Activated naive CD4-positive, alpha-beta T cell treated with anti-CD3 and anti-CD28 coated beads, Interleukin-2, amount 50 U/mL, for 16 hours (primary cell): ENCODE measurements at regions not wholly inside any gene's neighbourhood (a gene's known extent, or its start where the extent isn't known, plus 50 kb on each side); places are given as distances from the start of the nearest gene placed in this dataset.
"Not testable (repeated sequence)": the region's sequence is repeated elsewhere in the genome, so short reads cannot be mapped to it uniquely, and the experiment has no call there.

Experiments
- DNase-seq: peaks from one replicate; pipeline ENCODE4 v3.0.0-alpha.2; 2020

GRCh38 chr1:43039228-43040055 is 80.8 kb upstream of the SLC2A1 start:
- DNase-seq: no peak

GRCh38 chr1:43038232-43038935 is 79.7 kb upstream of the SLC2A1 start:
- DNase-seq: no peak

DNA sequence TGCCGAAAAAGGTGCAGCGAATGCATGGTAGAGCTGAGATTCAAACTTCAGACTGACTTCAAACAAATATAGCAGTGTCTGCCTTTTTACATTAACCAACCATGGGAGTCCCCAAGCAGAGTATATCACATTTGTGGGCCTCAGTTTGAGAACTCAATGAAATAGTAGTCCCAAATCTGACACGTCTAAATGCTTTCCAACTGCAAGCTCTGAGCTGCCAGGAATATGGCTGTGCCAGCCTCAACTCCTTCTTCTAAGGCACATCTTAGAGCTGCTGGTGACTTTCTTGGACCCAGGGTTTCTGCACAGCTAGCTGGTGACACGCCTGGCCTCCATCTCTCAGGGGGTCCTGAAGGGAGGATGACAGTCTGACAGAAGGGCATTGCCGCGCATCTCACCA is 78.8 kb upstream of the SLC2A1 start:
- no peak for DNase-seq

DNA sequence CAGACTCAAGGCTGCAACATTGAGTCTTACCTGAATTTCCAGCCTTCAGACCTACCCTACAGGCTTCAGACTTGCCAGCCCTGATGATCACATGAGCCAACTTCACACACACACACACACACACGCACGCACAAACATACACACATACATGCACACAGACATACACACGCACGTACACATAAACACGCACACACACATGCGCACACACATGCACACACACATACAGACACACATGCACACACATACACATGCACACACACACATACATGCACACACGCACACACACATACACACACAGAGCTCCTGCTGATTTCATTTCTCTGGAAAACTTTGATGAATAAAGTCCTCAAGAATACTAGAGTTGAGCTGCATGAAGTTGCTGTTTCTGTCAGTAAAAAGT is 78.3 kb upstream of the SLC2A1 start:
- DNase-seq: no peak

DNA sequence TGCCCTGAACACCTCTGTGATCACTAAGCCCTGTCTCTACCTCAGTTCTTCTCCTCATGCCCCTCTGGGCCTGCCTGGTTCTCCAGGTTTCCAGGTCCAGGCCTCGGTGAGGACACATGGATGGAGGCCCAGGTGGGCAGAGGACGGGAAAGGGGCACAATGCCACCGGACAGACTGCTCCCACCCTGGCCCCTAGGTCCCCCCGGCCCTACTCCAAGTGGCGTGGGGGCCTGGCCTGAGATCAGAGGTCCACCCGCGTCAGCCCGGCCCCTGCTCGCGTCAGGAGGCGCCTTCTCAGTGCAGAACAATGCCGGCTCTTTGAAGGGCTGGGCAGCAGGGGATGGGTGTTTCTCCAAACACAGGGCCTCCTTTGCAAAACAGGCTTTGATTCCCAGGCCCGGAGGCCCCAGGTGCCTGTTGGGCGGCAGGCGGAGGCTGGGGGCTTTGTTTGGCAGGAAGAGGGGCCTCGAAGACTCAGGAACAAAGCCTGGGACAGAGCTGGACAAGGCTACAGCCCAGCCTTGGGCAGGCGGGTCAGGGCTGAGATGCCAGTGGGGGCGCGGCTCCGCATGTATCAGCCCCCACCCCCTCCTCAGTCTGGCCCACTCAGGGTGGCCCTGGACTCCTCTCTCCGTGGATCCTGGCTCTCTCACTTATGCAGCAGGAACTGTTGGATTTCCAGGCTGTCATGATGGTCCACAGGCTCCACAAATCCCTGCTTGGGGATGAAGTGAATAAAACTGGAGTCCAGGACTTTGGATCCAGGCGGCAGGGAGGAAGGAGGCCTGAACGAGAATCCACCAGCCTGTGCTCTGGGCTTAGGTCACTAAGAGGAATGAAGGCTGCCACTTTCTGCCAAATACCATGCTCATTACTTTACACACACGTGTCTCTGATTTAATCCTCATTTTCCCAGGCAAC is 77.4 kb upstream of the SLC2A1 start:
- DNase-seq: no peak

GRCh38 chr1:43034778-43035177 is 76.1 kb upstream of the SLC2A1 start:
- DNase-seq: no peak

GRCh38 chr1:43034195-43034658 is 75.6 kb upstream of the SLC2A1 start:
- no peak for DNase-seq

- DNase-seq: no peak
Observed at GRCh38 chr1:43031316-43032203, 72.9 kb upstream of the SLC2A1 start.

- no peak for DNase-seq
Observed at GRCh38 chr1:43024905-43025304, 66.2 kb upstream of the SLC2A1 start.

GRCh38 chr1:43021547-43022474 is 63.1 kb upstream of the SLC2A1 start:
- DNase-seq: no peak

- no peak for DNase-seq
Observed at GRCh38 chr1:43019226-43019625, 60.6 kb upstream of the SLC2A1 start.

DNA sequence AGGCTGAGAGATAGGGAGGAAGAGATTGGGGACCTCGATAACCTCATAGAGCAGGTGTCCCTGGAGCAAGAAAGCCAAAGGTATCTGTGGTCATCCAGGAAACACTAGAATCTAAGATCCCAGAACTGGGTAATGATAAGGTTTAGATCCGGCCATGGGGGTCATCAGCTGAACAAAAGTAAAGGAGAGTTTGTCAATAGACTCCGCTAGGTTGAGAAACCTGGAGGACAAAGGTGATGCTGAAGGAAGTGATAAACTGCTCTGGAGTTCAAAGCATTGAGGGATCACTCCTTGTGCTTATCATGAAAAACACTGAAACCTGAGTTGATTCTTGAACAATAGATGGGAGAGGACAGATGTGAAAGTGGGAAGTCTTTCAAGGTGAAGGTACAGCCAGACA is 59.5 kb upstream of the SLC2A1 start:
- DNase-seq: no peak

DNA sequence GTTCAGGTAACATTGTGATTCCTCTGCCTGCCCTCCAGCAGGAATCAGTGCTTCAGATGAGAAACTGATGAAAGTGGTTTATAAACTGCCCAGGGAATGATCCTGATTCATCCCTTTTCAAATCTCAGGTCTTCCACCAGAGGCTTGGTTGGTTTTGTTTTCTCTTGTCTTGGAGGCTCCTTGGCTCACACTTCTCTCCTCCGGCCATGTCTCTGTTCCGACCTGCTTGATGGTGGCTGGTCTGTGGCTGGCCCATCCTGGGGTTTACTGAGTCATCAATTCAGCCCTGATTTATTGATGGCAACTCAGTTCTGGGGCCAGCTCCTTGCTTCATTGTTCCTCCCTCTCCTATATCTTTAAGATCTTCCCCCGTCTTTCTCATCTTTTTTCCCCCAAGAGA is 56.6 kb upstream of the SLC2A1 start:
- DNase-seq: no peak

GRCh38 chr1:43014579-43014978 is 55.9 kb upstream of the SLC2A1 start:
- not testable (repeated sequence) for DNase-seq

DNA sequence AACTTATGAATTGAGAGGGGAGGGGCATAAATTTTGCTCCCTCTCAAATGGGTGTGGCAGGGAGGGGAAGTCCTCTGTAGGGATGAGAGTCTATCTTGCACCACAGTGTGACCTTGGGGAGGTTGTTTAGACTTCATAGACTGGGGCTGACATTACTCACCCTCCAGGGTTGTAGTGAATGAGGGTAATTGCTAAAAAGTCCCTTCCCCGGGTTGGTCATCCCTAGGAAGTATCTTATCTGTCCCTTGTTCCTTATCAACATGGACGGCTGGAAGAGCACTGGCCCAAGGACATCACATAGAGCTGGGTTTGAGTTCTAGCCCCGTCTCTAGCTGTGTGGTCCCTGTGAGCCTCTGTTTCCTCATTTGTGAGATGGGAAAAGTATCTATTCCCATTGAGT is 52.4 kb upstream of the SLC2A1 start:
- no peak for DNase-seq

- no peak for DNase-seq
Observed at GRCh38 chr1:43009274-43009673, 50.6 kb upstream of the SLC2A1 start.

DNA sequence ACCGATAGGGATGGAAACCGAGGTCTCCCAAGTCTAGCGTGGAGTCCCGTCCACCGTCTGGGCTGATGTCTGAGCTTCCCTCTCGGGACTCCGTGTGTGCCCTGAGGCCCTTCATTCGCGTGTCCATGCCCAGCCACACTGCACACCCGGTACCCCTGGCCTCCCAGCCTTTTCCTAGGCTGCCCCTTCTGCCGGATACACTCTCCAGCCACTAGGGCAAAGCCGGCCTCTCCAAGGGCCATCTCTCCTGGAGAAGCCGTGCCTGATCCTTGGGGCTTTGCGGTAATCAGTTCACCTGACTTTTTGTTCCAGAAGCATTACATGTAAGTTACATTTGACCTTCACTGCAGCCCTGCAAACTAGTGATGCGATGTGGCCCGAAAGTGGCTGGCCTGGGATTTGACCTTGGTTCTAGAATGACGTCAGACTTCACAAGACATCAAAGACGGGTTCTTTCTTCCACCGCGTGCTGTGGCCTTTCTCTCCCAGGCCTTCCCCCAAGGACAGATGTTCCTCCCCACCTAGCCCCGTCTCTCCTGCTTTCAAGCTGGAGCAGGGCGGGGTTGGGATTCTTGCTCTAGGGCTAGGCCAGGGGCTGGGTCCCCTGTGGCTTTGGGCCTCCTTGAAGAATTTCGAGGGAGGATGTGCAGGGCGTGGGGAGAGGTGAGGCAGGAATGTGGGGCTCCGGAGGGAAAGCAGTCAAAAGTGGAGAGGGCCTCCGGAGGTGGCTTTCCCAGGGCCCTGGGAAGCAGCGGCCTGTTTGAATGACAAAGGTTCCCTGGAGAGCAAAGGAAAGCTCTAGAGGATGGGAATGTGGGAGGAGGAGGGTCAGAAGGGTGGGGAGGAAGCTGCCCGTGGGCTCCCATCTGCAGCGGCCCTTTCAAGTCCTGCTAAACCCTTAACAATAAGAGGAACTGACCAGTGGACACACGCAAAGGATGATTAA is 49.7 kb upstream of the SLC2A1 start:
- DNase-seq: no peak
